ENCODE measurements at regions not wholly inside any gene's neighbourhood (a gene's known extent, or its start where the extent isn't known, plus 50 kb on each side); places are given as distances from the start of the nearest gene placed in this dataset.

DNA sequence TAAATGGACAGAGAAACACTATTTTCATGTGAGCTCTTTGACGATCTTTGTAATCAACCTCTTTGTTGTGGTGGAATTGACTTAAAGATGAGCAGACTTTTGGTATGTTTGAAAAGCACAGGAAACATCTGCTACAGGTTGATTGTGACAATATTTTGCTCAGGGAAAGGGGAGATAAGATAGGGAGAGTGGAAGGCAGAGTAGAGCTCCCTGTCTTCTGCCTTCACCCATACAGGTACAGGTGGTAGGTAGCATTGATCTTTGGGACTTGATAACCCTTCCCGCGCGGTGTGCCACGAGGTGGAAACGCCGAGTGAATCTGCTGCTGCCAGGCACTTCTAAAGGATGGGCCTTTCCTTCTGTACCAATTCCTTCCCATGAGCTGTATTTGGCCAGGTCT, 183.6 kb downstream of the UTRN start:
- H3K27ac ChIP-seq (ENCODE audit: low read depth, low read length) = no peak overlapping the region

More for the DNA sequence above, 183.6 kb downstream of the UTRN start:
- Histone ChIP-seq H2AFZ (ENCODE audit: low read length) (no peak overlapping the region), H3K36me3 (ENCODE audit: control insufficient read depth in 2 of 4, insufficient read depth in 4 of 4, low read length in 3 of 4) (peaks cover 0 to 18% (median 8%) of the 10 kb centered on the region in 4 experiments; a peak in 3 of 8 replicates), H2BK15ac (ENCODE audit: low read length) (no peak overlapping the region), H3K23me2 (ENCODE audit: low read depth, low read length) (no peaks in the 10 kb centered on the region), H2BK12ac (ENCODE audit: low read depth, low read length) (no peak overlapping the region), H2BK5ac (ENCODE audit: low read depth, low read length) (no peak overlapping the region), H3K14ac (ENCODE audit: insufficient read length) (no peak overlapping the region), H4K8ac (ENCODE audit: extremely low read depth, insufficient read depth, low read length) (no peak overlapping the region), H3K9ac (replicated peaks in 1 of 4; ENCODE audit: extremely low read depth in 1 of 4, low read depth in 3 of 4, low read length in 3 of 4) (no peak overlapping the region), H3K18ac (ENCODE audit: extremely low read depth, low read length) (no peak overlapping the region), H3K79me1 (ENCODE audit: low read depth, low read length) (no peaks in the 10 kb centered on the region), H2BK20ac (ENCODE audit: low read length) (no peak overlapping the region), H3K9me3 (ENCODE audit: insufficient read depth in 2 of 2, low read depth in 1 of 2, low read length in 1 of 2) (peaks cover 3 to 14% of the 10 kb centered on the region in 2 experiments; a peak in 3 of 4 replicates), H2AK5ac (ENCODE audit: low read depth, low read length) (no peak overlapping the region), H4K91ac (replicated peaks; ENCODE audit: insufficient read length, low read length) (no peak overlapping the region), H3K4me1 (replicated peaks in 1 of 4; ENCODE audit: control insufficient read depth in 3 of 4, insufficient read depth in 4 of 4, low read length in 3 of 4) (peaks cover 0 to 7% (median 5%) of the 10 kb centered on the region in 4 experiments; a peak in 3 of 7 replicates), H3K27me3 (replicated peaks in 1 of 4; ENCODE audit: control insufficient read depth in 3 of 4, extremely low read depth in 1 of 4, insufficient read depth in 3 of 4, low read length in 3 of 4) (no peaks in the 10 kb centered on the region), H2BK120ac (replicated peaks; ENCODE audit: low read depth, low read length) (no peak overlapping the region), H4K20me1 (replicated peaks in 1 of 2; ENCODE audit: control insufficient read depth in 1 of 2, insufficient read depth in 2 of 2, low read length in 2 of 2) (no peaks in the 10 kb centered on the region), H3K79me2 (ENCODE audit: control insufficient read depth in 1 of 2, insufficient read depth in 2 of 2, low read length in 2 of 2) (no peaks in the 10 kb centered on the region), H4K5ac (ENCODE audit: insufficient read length, low read depth, low read length) (no peak overlapping the region), H3K23ac (ENCODE audit: insufficient read length) (no peak overlapping the region), H3K4me2 (ENCODE audit: insufficient read depth in 1 of 2, low read depth in 2 of 2, low read length in 2 of 2) (no peak overlapping the region), H3K4ac (replicated peaks; ENCODE audit: insufficient read length, low read depth, low read length) (no peak overlapping the region), H3K4me3 (ENCODE audit: extremely low read depth in 1 of 4, insufficient read depth in 2 of 4, low read depth in 3 of 4, low read length in 4 of 4) (no peak overlapping the region), H3K56ac (replicated peaks; ENCODE audit: insufficient read length, low read depth, low read length) (no peak overlapping the region)
- ChIA-PET CTCF (ENCODE audit: partially characterized antibody) (interaction anchor here (1.1 to 2.5 kb wide), 2 partner anchors 12 to 249 kb away, joined by 5 to 13 read pairs; no protein-coding TSS in a partner anchor), POLR2A (ENCODE audit: partially characterized antibody) (interaction anchor here (0.5 to 1.3 kb wide), 2 partner anchors 13 to 1361 kb away, joined by 3 read pairs; no protein-coding TSS in a partner anchor)
- WGBS, 2 experiments (ENCODE audit: extremely low coverage in 1 of 2, insufficient coverage in 1 of 2, insufficient read length in 1 of 2, insufficient replicate concordance in 2 of 2, low coverage in 1 of 2, low lambda C conversion rate in 2 of 2, missing lambda C conversion rate in 1 of 2) = 96% methylated on average over 7 of the region's 7 CpGs; no CpG with 5 or more reads in 1 of the 2 experiments
- FAIRE-seq (no peak), DNase-seq (ENCODE audit: low read depth in 1 of 2, low spot score in 2 of 2) (no peak)
- no peak for TF ChIP-seq RNF2 (IDR thresholded peaks at IDR 0.05; ENCODE audit: borderline replicate concordance, low read depth, low read length, missing control alignments, poor library complexity, severe bottlenecking)
- TF ChIP-seq RFX5 (IDR thresholded peaks at IDR 0.05; ENCODE audit: borderline replicate concordance, low read depth, low read length) = no peak
- TF ChIP-seq SIRT6 (IDR thresholded peaks at IDR 0.05; ENCODE audit: low read length) = no peak
- no peak for TF ChIP-seq TBP (IDR thresholded peaks at IDR 0.05; ENCODE audit: low read depth, low read length)
- TF ChIP-seq, protein P1, sequence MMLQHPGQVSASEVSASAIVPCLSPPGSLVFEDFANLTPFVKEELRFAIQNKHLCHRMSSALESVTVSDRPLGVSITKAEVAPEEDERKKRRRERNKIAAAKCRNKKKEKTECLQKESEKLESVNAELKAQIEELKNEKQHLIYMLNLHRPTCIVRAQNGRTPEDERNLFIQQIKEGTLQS (IDR thresholded peaks at IDR 0.05; ENCODE audit: insufficient read depth, low read depth, low read length) = no peak
- no peak for TF ChIP-seq ZNF274 (IDR thresholded peaks at IDR 0.05; ENCODE audit: borderline replicate concordance, extremely low read depth, low read length)
- no peak for TF ChIP-seq RBBP5 (IDR thresholded peaks at IDR 0.05; ENCODE audit: borderline replicate concordance, low read depth, low read length)
- no peak for TF ChIP-seq TAF7 (optimal IDR thresholded peaks at IDR 0.05; ENCODE audit: borderline replicate concordance, low read depth, low read length)

All from H1 (cell line).